Aorta (tissue), 5 donors: ENCODE measurements at regions not wholly inside any gene's neighbourhood (a gene's known extent, or its start where the extent isn't known, plus 50 kb on each side); places are given as distances from the start of the nearest gene placed in this dataset.
"Not testable (repeated sequence)": the region's sequence is repeated elsewhere in the genome, so short reads cannot be mapped to it uniquely, and the experiment has no call there.

Experiments used
- ATAC-seq: fragments of 200-7000 bp; cut with Tn5 transposase; one replicate; pipeline ENCODE4 v1.9.1; 2022; ENCODE audit warnings: moderate library complexity; ENCODE audit not compliant: low FRiP score
- DNase-seq, 2 donors: peaks; one replicate each; pipeline ENCODE4 v3.0.0-alpha.2; 2020
- H3K27ac ChIP-seq, 2 donors: one replicate each; pipeline ENCODE4 v1.5.1; 2013; ENCODE audit warnings: low read length in 2 of 2, mild to moderate bottlenecking in 2 of 2, moderate library complexity in 2 of 2, control low read depth in 1 of 2, inconsistent platforms in 1 of 2, low read depth in 1 of 2
- H3K27me3 ChIP-seq, 2 donors: one replicate each; pipeline ENCODE4 v1.6.1; 2013; ENCODE audit warnings: control low read depth in 1 of 2, low read length in 1 of 2, mild to moderate bottlenecking in 1 of 2, moderate library complexity in 1 of 2; ENCODE audit not compliant: insufficient read depth in 2 of 2, control insufficient read depth in 1 of 2
- H3K36me3 ChIP-seq, 2 donors: one replicate each; pipeline ENCODE4 v1.6.1; 2013; ENCODE audit warnings: control low read depth in 1 of 2, low read length in 1 of 2, mild to moderate bottlenecking in 1 of 2; ENCODE audit not compliant: insufficient read depth in 2 of 2, control insufficient read depth in 1 of 2
- H3K4me1 ChIP-seq, 2 donors: one replicate each; pipeline ENCODE4 v1.6.1; 2013; ENCODE audit warnings: low read length in 2 of 2, control low read depth in 1 of 2, mild to moderate bottlenecking in 1 of 2, moderate library complexity in 1 of 2; ENCODE audit not compliant: insufficient read depth in 2 of 2, control insufficient read depth in 1 of 2
- H3K4me3 ChIP-seq, 2 donors: one replicate each; pipeline ENCODE4 v1.5.1; 2013; ENCODE audit warnings: low read length in 2 of 2, control low read depth in 1 of 2, mild to moderate bottlenecking in 1 of 2
- H3K9me3 ChIP-seq: one replicate; pipeline ENCODE4 v1.6.1; 2013; ENCODE audit warnings: mild to moderate bottlenecking, low read length; ENCODE audit not compliant: control insufficient read depth
- WGBS, 2 donors: extraction: QIAGEN DNeasy Blood & Tissue Kit; methylation state at CpG; one replicate each; pipeline ENCODE4 v1.1.7; 2013; 5-methylcytosine and 5-hydroxymethylcytosine counted together
- intact Hi-C, 2 donors: fragments of 100-400 bp; cut with DNase I; formaldehyde crosslinking; loops; one replicate each; pipeline versions ENCODE4 v1.14.2 to v1.15.0; 2022
- donor health status: healthy with polysubstance abuse.
- donor health status: Bipolar disorder and iron deficiency.
- donor health status: DM: no; HTN: no; CAD: no.
- donor health status: DM: no; HTN: no; CAD: no.
- donor health status: DM: yes; HTN: yes; CAD: no.

DNA sequence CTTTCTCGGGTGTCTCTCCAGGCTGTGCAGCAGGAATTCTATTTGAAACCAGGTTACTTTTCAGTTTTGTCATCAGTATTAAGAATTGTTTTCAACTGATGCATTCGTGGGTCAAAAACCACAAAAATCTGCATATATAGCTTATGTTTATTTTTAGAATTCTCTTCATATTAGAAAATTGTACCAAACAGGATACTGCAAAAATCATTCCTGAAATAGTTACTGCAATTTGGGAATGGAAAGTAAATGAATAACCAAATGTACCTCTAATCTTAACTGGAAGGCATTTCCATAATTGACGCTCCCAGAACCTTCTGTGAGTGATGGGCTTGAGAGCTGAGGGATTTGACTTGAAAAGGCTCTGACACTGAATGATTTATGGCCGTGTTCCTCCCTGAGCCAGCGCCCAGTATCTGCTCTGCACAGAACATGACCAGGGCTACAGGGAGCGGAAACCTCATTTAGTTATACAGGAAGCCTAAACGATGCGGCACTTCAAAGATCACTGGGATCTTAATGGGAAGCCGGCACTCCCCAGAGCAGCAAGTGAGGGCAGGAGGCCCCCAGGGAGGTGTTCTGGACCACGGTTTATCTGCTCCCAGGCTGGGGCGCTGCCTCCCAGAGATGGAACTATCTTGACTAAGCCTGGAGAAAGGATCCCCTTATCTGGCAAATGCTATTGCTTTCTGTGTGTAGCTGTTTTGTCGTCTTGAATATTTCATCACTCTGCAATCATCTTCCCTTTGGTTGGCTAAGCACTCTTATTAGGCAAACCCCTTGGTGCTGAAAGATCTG lies 446.0 kb downstream of the QKI start:
- H3K4me3 ChIP-seq = no peak overlapping the region
- H3K9me3 ChIP-seq = no peaks in the 10 kb centered on the region
- no peaks in the 10 kb centered on the region for H3K27me3 ChIP-seq
- ATAC-seq = peak; percentile 44
- WGBS, 2 donors = 27 to 33% methylated on average over 12 of the region's 12 CpGs
- no peak overlapping the region for H3K27ac ChIP-seq
- no peak for DNase-seq
- intact Hi-C loops = no loop called here
- no peaks in the 10 kb centered on the region for H3K36me3 ChIP-seq
- H3K4me1 ChIP-seq = no peaks in the 10 kb centered on the region

DNA sequence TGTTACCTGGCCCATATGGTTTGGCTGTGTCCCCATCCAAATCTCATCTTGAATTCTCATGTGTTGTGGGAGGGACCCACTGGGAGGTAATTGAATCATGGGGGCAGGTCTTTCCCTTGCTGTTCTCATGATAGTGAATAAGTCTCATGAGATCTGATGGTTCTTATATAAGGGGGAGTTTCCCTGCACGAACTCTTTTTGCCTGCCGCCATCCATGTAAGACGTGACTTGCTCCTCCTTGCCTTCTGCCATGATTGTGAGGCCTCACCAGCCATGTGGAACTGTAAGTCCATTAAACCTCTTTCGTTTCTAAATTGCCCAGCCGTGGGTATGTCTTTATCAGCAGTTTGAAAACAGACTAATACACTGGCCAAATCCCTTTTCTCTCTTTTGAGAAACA lies 444.4 kb downstream of the QKI start:
- WGBS, 2 donors = 87 to 89% methylated on average over 5 of the region's 5 CpGs
- H3K27me3 ChIP-seq, H3K4me1 ChIP-seq, DNase-seq, intact Hi-C loops, H3K36me3 ChIP-seq, ATAC-seq, H3K4me3 ChIP-seq, H3K9me3 ChIP-seq, H3K27ac ChIP-seq: not testable (repeated sequence)

DNA sequence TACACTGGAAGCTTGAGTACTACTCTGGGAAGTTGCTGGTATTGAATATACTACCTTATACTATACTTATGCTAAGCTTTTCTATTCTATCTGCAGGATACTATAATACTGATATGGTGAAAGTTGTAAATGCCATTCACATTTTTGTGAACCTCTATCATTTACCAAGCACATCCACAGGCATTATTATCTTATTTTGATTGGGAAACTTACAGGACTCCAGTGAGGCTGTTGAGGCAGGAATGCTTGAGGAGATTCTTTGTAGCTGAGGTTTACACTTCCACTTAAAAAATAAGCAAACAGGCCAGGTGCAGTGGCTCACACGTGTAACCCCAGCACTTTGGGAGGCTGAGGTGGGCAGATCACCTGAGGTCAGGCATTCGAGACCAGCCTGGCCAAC lies 442.9 kb downstream of the QKI start:
- 74 to 82% methylated on average over 2 of the region's 2 CpGs for WGBS, 2 donors
- H3K27me3 ChIP-seq = no peaks in the 10 kb centered on the region

DNA sequence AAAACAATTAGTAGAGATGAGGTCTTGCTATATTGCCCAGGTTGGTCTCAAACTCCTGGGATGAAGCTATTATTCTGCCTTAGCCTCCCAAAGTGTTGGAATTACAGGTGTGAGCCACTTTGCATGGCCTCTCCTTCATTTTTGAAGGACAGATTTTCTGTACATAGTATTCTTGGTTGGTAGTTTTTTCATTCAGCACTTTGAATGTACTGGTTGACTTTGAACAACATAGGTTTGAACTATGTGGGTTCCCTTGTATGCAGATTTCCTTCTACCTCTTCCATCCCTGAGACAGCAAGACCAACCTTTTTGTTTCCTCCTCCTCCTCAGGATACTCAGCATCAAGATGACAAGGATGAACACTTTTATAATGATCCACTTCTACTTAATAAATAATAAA lies 436.4 kb downstream of the QKI start:
- Histone ChIP-seq H3K36me3 (no peaks in the 10 kb centered on the region), H3K27me3 (peaks cover 0 to 1% of the 10 kb centered on the region in 2 donors), H3K27ac (no peak overlapping the region), H3K4me3 (no peak overlapping the region), H3K9me3 (peaks cover 8% of the 10 kb centered on the region), H3K4me1 (no peaks in the 10 kb centered on the region)
- DNase-seq = no peak
- no peak for ATAC-seq
- intact Hi-C loops = no loop called here

More for the DNA sequence above, 442.9 kb downstream of the QKI start:
- Histone ChIP-seq H3K9me3 (peaks cover 3% of the 10 kb centered on the region), H3K4me1 (no peaks in the 10 kb centered on the region), H3K4me3 (no peak overlapping the region), H3K27ac (no peak overlapping the region), H3K36me3 (no peaks in the 10 kb centered on the region)
- DNase-seq (no peak), ATAC-seq (no peak)
- intact Hi-C loops = no loop called here

DNA sequence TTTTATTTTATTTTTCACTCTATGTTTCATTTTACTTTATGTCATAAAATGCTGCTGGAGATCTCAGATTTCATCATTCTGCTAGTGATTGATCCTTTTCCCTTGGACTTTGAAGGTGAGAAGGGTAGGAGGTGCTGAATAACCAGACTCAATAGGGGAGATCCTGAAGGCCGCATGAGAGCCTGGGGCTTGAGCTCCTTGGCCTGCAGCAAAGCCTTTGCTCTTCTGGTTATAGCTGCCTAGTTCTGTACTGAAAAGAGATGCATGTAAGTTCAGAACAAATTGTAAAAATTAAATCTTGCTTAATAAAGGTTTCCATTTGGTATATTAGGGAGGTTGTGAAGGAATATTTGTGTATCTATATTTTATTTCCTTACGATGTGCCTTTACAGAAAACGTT lies 430.2 kb downstream of the QKI start:
- no peak for ATAC-seq
- H3K27ac ChIP-seq = no peak overlapping the region
- H3K9me3 ChIP-seq = no peaks in the 10 kb centered on the region
- intact Hi-C loops = no loop called here
- no peaks in the 10 kb centered on the region for H3K27me3 ChIP-seq
- no peak for DNase-seq
- no peaks in the 10 kb centered on the region for H3K36me3 ChIP-seq
- no peak overlapping the region for H3K4me3 ChIP-seq
- 62 to 63% methylated on average over 3 of the region's 3 CpGs for WGBS, 2 donors
- no peaks in the 10 kb centered on the region for H3K4me1 ChIP-seq

DNA sequence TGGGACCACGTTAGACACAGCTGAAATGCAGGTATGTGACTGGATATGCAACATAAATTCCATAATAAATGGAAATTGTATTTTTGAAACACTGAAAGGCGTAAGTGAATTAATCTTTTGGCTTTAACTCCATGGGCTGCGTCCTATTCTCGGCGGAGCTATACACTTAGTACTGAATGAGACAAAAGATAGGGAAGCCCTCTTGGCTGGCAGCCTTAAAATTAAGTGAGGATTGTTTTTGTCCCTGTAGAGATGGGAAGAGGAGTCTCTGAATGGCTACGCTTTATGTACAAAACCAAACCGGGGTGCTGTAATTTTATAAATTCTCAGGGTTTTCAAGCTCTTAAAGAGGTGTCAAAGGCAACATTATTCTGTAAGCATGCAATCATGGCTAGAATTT lies 429.8 kb downstream of the QKI start:
- DNase-seq = no peak
- intact Hi-C loops = no loop called here

DNA sequence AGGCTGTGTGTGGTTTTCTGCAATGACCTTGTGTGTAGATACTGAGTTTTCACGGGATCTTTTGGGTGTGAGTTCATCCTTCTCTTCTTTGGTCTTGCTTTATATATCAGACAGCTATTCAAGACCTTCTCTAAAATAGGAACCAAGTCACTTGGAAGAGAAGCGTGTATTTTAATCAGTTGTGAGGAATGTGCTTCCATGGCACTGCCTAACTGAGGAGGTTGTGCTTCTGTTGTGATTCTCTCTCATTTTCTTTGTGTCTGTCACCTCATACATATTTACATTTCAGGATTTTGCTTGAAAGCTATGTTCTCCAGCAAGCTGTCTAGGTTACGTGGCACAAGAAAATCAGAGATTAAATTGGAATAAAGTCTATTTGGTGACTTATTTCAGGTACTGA lies 428.7 kb downstream of the QKI start:
- intact Hi-C loops = no loop called here
- no peaks in the 10 kb centered on the region for H3K4me1 ChIP-seq
- 42 to 49% methylated on average over 3 of the region's 3 CpGs for WGBS, 2 donors
- H3K27me3 ChIP-seq = no peaks in the 10 kb centered on the region
- H3K4me3 ChIP-seq = no peak overlapping the region
- no peaks in the 10 kb centered on the region for H3K9me3 ChIP-seq
- no peaks in the 10 kb centered on the region for H3K36me3 ChIP-seq
- no peak for DNase-seq
- ATAC-seq = no peak
- no peak overlapping the region for H3K27ac ChIP-seq

More for the DNA sequence above, 429.8 kb downstream of the QKI start:
- no peak overlapping the region for H3K27ac ChIP-seq
- H3K27me3 ChIP-seq = no peaks in the 10 kb centered on the region
- 85% methylated on average over 7 of the region's 7 CpGs for WGBS, 2 donors
- no peak for ATAC-seq
- no peak overlapping the region for H3K4me3 ChIP-seq
- H3K4me1 ChIP-seq = no peaks in the 10 kb centered on the region
- H3K9me3 ChIP-seq = no peaks in the 10 kb centered on the region
- H3K36me3 ChIP-seq = no peaks in the 10 kb centered on the region

DNA sequence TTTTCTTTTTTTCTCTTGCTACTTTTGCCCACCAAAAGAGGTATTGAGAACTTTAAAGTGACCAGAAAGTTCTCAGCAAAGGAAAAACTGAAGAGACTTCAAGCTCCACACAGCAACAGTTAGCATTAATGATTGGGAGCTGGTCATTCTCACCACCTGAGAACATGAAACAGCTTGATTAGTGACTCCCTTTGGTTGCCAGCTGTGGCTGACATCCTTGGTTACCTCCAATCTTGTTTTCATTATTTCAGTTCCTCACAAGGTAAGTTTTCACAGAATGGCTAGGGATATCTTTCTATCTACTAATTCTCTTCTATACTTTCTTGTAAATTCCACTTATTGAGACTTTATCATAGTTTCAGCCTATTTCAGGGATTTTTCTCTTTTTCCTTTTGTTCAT lies 427.9 kb downstream of the QKI start:
- H3K4me1 ChIP-seq = no peaks in the 10 kb centered on the region
- H3K27me3 ChIP-seq = no peaks in the 10 kb centered on the region
- ATAC-seq (no peak), DNase-seq (no peak)
- H3K36me3 ChIP-seq = no peaks in the 10 kb centered on the region
- H3K27ac ChIP-seq = no peak overlapping the region
- intact Hi-C loops = no loop called here
- no peaks in the 10 kb centered on the region for H3K9me3 ChIP-seq
- H3K4me3 ChIP-seq = no peak overlapping the region

DNA sequence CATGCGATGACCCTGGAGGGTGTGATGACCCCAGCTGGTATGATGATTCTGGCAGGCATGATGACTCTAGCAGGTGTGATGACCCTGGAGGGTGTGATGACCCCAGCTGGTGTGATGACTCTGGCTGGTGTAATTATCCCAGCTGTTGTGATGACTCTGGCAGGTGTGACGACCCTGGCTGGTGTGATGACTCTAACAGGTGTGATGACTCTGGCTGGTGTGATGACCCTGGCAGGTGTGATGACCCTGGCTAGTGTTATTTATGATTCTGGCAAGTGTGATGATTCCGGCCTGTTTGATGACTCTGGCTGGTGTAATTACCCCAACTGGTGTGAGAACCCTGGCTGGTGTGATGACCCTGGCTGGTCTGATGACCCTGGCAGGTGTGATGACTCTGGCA lies 427.2 kb downstream of the QKI start:
- Histone ChIP-seq H3K9me3 (no peaks in the 10 kb centered on the region), H3K27me3 (no peaks in the 10 kb centered on the region), H3K4me3 (no peak overlapping the region), H3K27ac (no peak overlapping the region), H3K4me1 (no peaks in the 10 kb centered on the region), H3K36me3 (no peaks in the 10 kb centered on the region)
- intact Hi-C loops = no loop called here
- ATAC-seq (no peak), DNase-seq (no peak)
- 85% methylated on average over 3 of the region's 3 CpGs for WGBS, 2 donors
